ENCODE measurements at regions not wholly inside any gene's neighbourhood (a gene's known extent, or its start where the extent isn't known, plus 50 kb on each side); places are given as distances from the start of the nearest gene placed in this dataset.
A peak's percentile ranks its signal among the peaks of the same experiment; 100 is the strongest.

DNA sequence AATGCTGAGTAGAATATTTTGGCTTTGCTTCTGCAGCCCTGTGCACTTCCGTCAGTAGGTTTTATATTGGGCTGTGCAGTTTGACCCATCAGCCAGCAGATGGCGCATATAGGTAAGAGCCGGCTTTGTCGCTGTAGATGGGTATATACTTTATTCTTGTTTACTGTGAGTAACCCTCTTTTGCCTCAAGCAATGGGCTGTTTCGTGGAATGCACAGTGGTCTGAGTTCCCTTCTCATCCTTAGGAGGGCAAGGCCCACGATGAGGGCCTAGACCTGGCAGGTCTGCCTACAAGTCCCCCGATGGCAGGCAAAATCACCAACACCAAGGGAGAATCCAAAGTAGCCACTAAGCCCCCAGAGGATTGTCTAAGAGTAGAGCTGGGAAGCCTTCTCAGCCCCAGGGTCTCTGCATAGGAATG is 1002.9 kb upstream of the KCND2 start:
- CTCF ChIA-PET, result interaction anchor here (0.5 kb wide), 1 partner anchor 1458 kb away, joined by 8 read pairs; no protein-coding TSS in a partner anchor
- Histone ChIP-seq H3K4me3 (no peak overlapping the region), H3F3A (ENCODE audit: insufficient read depth, low read depth) (no peaks in the 10 kb centered on the region), H4K20me1 (ENCODE audit: insufficient read depth) (no peaks in the 10 kb centered on the region), H3K79me2 (ENCODE audit: low read depth) (no peaks in the 10 kb centered on the region), H3K4me2 (no peak overlapping the region), H3K9me2 (ENCODE audit: insufficient read depth) (no peaks in the 10 kb centered on the region), H3K9me3 (ENCODE audit: insufficient read depth, low read depth) (no peaks in the 10 kb centered on the region), H2AFZ (no peak overlapping the region), H3K27me3 (ENCODE audit: insufficient read depth, low read depth) (no peaks in the 10 kb centered on the region), H3K36me3 (ENCODE audit: low read depth) (no peaks in the 10 kb centered on the region), H3K27ac (no peak overlapping the region), H3K4me1 (replicated peaks; ENCODE audit: insufficient read depth) (no peaks in the 10 kb centered on the region)
- POLR2A ChIA-PET (ENCODE audit: unreplicated experiment), result no interaction called here
- peak; percentile 49 to 58 for DNase-seq
- BruUV-seq (replicated peaks), result no TSS peak
- TF ChIP-seq, protein P1, sequence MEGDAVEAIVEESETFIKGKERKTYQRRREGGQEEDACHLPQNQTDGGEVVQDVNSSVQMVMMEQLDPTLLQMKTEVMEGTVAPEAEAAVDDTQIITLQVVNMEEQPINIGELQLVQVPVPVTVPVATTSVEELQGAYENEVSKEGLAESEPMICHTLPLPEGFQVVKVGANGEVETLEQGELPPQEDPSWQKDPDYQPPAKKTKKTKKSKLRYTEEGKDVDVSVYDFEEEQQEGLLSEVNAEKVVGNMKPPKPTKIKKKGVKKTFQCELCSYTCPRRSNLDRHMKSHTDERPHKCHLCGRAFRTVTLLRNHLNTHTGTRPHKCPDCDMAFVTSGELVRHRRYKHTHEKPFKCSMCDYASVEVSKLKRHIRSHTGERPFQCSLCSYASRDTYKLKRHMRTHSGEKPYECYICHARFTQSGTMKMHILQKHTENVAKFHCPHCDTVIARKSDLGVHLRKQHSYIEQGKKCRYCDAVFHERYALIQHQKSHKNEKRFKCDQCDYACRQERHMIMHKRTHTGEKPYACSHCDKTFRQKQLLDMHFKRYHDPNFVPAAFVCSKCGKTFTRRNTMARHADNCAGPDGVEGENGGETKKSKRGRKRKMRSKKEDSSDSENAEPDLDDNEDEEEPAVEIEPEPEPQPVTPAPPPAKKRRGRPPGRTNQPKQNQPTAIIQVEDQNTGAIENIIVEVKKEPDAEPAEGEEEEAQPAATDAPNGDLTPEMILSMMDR (conservative IDR thresholded peaks at IDR 0.05), result peak; percentile 91
- TF ChIP-seq EZH2 (IDR thresholded peaks at IDR 0.05; ENCODE audit: low read depth), result no peak
- intact Hi-C loops (cut with micrococcal nuclease; ENCODE audit: unreplicated experiment), result loop anchor here (1.0 to 2.0 kb wide), 2 partner anchors 1002 to 1285 kb away; no protein-coding TSS in a partner anchor

DNA sequence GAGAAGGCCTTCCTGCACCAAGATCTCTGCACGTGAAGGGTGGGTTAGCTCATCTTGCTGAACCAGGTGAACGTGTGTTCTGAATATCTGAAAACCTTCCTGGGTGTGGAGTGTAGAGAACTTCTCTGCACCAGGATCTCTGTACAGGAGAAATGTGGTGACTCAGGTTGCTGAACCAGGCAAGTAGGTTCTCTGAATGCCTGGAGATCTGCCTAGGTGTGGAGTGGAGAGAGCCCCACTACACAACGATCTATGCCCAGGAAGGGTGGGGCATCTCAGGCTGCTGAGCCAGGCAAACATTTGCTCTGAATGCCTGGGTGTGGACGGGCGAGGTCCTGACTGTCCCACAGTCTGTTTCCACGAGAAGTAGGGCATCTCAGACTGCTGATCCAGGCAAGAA is 1002.3 kb upstream of the KCND2 start:
- CTCF ChIA-PET, result interaction anchor here (0.5 kb wide), 1 partner anchor 1945 kb away, joined by 3 read pairs; no protein-coding TSS in a partner anchor
- POLR2A ChIA-PET (ENCODE audit: unreplicated experiment), result no interaction called here
- DNase-seq, result peak in 1 of 2 experiments; percentile 37
- Histone ChIP-seq H3K36me3 (ENCODE audit: low read depth) (no peaks in the 10 kb centered on the region), H3K4me3 (no peak overlapping the region), H3K27me3 (ENCODE audit: insufficient read depth, low read depth) (no peaks in the 10 kb centered on the region), H3F3A (ENCODE audit: insufficient read depth, low read depth) (no peaks in the 10 kb centered on the region), H3K4me2 (no peak overlapping the region), H4K20me1 (ENCODE audit: insufficient read depth) (no peaks in the 10 kb centered on the region), H3K79me2 (ENCODE audit: low read depth) (no peaks in the 10 kb centered on the region), H3K9me2 (ENCODE audit: insufficient read depth) (no peaks in the 10 kb centered on the region), H3K9me3 (ENCODE audit: insufficient read depth, low read depth) (no peaks in the 10 kb centered on the region), H3K4me1 (replicated peaks; ENCODE audit: insufficient read depth) (no peaks in the 10 kb centered on the region), H2AFZ (no peak overlapping the region), H3K27ac (no peak overlapping the region)
- intact Hi-C loops (cut with micrococcal nuclease; ENCODE audit: unreplicated experiment), result loop anchor here (1.0 to 2.0 kb wide), 2 partner anchors 1002 to 1284 kb away; no protein-coding TSS in a partner anchor
- TF ChIP-seq EZH2 (IDR thresholded peaks at IDR 0.05; ENCODE audit: low read depth), result no peak
- TF ChIP-seq, protein P1 (conservative IDR thresholded peaks at IDR 0.05), result no peak
- no TSS peak for BruUV-seq (replicated peaks)

DNA sequence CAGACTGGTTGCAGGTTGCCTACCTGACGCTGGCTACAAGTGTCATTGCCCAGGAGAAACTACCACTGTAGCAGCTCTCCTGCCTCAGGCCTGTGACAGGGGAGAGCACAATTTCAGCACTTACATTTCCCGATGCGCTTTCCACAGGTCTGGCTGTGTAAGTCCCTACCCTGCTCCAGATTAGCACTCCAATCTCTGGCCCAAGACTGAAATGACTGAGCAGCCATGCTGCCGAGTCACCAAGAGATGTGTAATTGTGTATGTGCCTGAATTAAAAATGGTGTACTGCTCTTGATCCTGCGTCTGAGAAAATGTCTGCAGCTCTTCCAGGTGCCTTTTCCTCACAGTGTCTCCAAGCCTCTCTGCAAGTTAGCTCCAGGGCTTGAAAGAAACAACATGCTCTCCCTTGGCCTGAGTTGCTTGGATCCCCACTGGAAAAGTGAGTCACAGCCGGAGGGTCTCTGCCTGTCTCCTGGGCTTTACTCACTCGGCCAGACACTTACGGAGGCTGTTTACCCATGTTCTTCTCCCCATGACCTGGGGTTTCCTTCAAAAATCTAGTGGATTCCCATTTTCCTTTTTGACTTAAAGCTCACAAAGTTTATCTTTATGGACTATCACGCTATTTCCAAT is 1001.7 kb upstream of the KCND2 start:
- no peak overlapping the region for H2AFZ ChIP-seq
- H3K4me1 ChIP-seq (replicated peaks; ENCODE audit: insufficient read depth), result no peaks in the 10 kb centered on the region
- H3K27me3 ChIP-seq (ENCODE audit: insufficient read depth, low read depth), result no peaks in the 10 kb centered on the region
- no peak overlapping the region for H3K4me2 ChIP-seq
- H3K36me3 ChIP-seq (ENCODE audit: low read depth), result no peaks in the 10 kb centered on the region
- no peaks in the 10 kb centered on the region for H3K9me3 ChIP-seq (ENCODE audit: insufficient read depth, low read depth)
- no peaks in the 10 kb centered on the region for H3F3A ChIP-seq (ENCODE audit: insufficient read depth, low read depth)
- ChIA-PET POLR2A (ENCODE audit: unreplicated experiment) (no interaction called here), CTCF (interaction anchor here (0.5 kb wide), 1 partner anchor 1946 kb away, joined by 3 read pairs; no protein-coding TSS in a partner anchor)
- no peak for DNase-seq
- H3K27ac ChIP-seq, result no peak overlapping the region
- no peaks in the 10 kb centered on the region for H3K9me2 ChIP-seq (ENCODE audit: insufficient read depth)
- no TSS peak for BruUV-seq (replicated peaks)
- no peaks in the 10 kb centered on the region for H4K20me1 ChIP-seq (ENCODE audit: insufficient read depth)
- TF ChIP-seq, protein P1 (conservative IDR thresholded peaks at IDR 0.05), result no peak
- no peak for TF ChIP-seq EZH2 (IDR thresholded peaks at IDR 0.05; ENCODE audit: low read depth)
- intact Hi-C loops (cut with micrococcal nuclease; ENCODE audit: unreplicated experiment), result loop anchor here (2.0 kb wide), 1 partner anchor 1284 kb away; no protein-coding TSS in a partner anchor
- H3K79me2 ChIP-seq (ENCODE audit: low read depth), result no peaks in the 10 kb centered on the region
- no peak overlapping the region for H3K4me3 ChIP-seq
